NCI-H1105 (cell line): ENCODE measurements at regions not wholly inside any gene's neighbourhood (a gene's known extent, or its start where the extent isn't known, plus 50 kb on each side); places are given as distances from the start of the nearest gene placed in this dataset.

ENCODE experiments used
- DNase-seq: peaks from one replicate; lab custom pipeline; 2025; lab: John Stamatoyannopoulos, UW

DNA sequence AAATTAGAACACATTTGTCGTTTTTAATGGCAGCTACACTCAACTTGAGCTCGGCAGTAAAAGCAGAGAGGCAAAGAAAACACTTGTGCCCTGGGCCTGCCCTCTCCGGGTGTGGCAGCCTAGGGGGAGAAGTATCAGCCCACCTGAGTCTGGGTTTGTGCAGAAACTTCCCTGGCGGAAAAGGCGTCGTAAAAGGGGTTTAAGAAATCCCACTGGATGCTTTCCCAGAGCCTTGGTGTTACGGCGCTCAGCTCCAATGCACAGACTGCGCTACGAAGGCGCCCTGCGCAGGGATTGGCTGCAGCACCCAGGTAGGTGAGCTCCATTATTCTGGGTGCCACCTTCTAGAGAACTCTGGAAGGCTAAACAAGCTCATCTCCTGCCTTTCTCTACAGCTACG lies 461.5 kb upstream of the NR2F2 start:
- no peak for DNase-seq

DNA sequence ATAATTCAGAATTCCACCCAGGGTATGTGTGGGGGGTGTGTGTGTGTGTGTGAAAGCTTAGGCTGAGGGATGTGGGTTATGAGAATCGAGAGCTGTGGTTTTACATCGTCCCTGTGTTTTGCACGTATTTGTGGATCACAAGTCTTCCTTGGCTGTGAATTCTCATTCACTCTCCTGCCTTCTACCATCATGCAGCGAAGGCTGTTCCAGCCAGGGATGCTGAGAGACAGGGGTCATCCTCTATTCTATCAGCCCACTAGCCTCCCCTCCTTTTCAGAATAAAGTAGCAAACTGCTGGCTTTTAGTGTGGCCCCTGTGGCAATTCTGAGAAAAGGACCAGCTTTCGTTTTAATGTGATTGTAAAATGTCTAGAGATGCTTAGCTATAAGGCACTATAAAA lies 460.6 kb upstream of the NR2F2 start:
- DNase-seq, result no peak

DNA sequence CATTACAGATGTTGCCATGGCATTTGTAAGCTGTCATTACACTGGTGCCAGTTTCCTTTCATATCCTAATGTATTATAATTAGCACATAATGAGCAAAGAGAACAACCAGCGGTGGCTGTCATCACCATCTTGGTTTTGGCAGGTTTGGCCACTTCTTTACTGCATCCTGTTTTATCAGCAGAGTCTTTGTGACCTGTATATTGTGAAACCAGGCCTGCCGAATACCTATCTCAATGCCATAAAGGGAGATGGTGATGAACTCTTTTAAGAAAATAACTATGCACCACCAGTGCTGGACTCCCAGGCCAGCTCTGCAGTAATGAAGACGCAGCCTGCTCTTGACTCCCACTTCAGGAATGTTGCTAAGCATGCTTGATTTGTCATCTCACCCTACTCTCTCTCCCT lies 458.1 kb upstream of the NR2F2 start:
- DNase-seq, result no peak

DNA sequence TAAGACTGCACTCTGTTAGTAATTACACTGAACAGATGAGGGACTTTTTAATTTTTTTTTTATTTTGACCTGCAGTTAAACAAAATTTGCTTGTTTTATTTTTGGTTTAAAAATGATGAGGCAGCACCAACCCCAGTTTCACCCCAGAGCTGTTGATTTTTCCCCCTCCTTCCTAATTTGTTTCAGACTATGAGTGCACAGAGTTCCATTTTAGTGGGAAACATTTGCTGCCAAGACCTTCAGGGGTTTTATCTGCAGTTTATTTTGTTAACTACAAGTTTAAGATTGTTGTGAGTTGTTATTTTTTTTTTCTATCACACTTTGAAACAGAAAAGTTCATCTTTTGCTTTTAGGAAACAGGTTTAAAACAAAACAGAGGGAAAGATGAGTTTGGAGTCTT lies 455.9 kb upstream of the NR2F2 start:
- DNase-seq, result no peak

DNA sequence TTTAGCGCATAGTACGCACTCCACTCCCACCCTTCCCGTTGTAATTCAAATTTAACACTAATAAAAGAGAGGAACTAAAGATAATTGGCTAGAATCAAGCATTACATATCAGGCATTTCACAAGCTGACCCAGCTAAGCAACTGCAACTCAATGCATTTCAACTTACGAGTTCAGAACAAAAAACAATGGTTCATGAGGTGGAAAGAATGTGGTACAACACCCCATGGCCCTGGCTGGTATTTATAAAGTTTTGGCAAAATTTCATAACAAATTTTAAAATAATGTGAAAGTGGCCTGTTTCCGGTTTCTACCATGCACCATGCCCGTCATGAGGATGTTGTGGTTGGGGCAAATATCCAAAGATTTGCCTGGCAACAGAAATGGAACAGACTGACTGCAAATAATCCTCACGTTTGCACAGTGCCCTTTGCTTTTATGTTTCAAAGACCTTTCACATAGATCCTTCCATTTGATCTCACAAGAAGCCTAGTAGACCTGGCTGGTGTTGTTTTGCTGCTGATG lies 455.3 kb upstream of the NR2F2 start:
- no peak for DNase-seq

DNA sequence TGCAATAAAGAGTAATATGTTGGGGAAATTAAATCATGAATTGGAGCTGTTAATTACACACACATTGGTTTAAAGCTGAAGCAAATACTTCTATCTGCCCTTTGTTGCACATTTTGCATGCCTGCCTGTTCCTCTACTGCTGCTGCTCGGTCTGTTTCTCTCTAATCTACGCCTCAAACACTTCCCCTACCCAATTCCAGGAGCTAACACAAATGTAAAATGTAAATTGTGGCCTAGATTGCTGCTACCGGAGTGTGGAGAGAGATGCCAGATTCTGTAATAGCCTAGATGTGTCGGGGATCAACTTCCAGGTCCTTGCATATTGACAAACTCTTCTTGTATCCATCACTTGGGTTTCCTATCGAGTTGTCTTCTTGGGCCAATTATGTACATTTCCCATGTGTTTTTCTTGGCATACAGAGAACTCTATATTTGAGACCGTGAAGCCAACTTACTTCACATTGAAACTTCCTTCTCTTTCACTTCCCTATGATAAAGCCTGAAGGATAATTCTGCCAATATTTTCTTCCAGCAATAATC lies 450.4 kb upstream of the NR2F2 start:
- DNase-seq, result no peak

DNA sequence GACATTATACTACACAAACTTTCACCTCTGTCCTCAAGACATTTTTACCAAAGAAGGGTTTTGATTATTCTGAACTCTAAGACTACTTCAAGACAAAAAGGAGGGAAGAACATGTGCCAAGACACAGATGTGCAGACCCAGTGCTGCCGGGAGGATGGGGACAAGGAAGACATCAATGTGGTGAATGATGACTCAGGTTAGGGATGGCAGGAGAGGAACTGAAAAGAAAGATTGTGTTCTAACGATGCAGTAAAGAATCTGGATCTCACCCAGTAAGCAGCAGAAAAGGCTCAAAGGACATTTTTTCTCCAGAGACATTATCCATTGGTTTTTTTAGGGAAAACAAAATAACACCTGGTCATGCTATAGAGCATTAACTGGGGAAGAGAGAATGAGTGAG lies 449.9 kb upstream of the NR2F2 start:
- no peak for DNase-seq

DNA sequence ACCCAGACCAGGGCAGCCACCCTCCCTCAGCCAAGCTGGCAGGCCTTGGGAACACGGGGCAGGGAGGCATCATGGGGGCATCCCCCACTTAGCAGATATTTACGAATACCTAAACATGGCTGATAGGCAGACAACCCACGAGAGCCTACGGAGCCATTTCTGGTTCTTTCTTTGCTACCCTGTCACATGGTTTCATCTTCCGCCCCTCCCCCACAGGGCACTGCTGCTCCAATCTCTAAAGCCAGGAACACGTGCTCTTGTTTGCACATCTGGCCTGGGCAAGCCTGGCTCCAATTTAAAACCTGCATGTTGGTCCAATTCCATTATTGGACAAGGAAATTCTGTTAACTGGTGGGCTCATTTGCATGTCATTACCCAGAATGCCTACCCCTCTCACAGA lies 447.4 kb upstream of the NR2F2 start:
- no peak for DNase-seq

DNA sequence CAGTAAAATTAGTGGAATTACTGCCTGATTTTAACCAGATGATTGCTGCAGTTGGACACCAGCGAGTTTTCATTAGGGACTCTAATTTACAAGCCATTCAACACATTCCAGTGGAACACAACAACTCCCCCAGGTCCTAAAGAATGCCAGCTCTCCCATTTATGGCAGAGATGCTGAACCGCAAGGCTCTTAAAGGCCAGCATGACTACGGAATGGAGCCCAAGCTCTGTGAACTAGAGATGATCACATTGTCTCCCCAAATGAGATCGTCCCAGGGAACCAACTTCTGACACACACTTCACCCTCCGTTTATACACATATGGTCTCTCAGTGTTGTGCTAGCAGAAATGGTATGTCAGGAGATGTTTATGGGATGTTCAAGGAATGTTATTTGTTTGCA lies 446.2 kb upstream of the NR2F2 start:
- no peak for DNase-seq

DNA sequence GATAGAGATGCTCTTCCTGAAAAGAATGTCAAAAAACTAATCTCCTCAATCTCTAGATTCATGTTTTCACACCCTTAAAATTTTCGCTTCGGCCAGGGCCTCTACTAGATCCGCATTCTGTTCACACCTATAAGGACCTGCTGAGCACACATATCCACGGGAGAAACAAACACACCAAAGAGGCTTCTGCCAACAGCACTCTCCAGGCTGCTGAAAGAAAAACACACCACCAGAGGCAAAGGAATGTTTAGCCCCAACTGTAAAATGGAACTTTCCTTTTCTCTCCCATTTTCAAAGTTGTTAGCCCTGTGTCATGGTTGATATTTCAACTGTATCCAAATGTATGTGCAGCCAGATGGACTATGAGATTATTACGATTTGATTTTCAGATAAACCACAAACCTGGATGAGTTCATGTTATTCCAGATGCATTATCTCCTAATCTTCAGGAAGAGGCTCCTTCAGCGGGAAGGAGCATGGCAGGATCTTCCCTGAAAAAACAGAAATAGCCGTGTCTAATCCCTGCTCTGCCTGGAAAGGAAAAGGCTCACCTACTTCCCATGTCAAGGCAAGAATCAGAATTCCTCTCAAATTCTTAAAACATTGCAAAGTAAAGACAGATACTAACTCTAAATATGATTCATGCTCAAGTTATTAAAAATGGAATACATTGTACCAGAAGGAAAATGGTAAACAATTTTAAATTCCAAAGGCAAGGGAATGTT lies 442.7 kb upstream of the NR2F2 start:
- no peak for DNase-seq

DNA sequence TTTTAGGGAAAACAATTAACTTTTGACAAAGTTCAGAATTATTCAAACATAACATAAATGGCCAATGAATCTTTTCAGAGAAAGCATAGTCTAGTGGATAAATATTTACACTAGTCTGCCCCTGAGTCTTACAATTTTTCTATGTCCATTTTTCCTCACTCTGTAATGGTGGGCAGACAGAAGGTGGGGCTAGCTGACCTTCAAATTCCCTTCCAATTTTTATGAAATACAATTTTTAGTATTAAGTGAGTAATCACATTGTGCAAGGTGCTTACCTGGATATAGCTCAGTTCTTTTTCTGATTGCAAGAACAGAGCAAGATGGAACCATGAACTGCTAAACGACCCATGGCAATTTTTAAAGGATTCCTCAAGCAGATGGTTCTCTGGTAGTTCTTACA lies 441.7 kb upstream of the NR2F2 start:
- no peak for DNase-seq

DNA sequence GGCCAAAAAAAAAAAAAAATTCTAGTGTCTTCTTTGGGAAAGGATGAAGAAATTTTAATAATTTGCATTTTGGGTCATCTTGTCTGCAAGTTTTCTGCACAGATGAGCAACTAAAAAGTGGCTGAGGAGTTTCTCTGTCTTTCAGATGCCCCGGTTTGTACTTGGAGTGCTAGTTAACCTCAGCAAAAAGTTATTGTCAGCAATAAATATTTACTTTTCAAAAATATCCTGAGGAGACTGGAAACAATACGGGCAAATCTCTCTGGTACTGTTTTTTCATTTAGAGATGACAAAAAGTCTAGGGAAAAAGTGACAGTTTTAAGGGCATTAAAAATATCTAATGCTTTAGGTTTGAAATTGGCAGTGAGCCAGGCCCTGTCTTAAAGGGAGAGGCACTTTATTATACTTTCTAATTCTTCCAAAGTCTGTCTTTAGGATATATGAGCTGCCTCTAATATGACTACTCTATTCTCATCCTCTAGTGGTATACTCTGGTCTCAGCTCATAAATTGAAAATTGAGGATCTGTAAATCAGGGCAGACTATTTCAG lies 436.0 kb upstream of the NR2F2 start:
- DNase-seq, result no peak

DNA sequence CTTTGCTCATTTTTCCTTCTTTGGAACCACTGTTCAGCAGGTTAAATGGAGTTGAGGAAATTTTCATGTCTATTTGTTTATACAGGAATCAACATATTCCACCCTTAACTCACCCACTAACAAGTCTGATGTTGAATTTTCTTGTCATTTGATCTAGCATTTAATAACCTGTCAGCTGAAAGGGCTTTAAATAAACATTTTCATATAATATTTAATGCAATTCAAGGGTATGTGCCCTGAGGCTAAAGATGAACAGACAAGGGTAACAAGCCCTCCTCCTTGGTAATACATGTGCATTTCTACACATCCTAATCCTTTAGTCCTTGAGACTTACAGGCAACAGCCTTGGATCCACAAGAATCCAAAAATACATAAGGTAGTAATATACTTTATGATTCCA lies 435.0 kb upstream of the NR2F2 start:
- DNase-seq, result no peak

DNA sequence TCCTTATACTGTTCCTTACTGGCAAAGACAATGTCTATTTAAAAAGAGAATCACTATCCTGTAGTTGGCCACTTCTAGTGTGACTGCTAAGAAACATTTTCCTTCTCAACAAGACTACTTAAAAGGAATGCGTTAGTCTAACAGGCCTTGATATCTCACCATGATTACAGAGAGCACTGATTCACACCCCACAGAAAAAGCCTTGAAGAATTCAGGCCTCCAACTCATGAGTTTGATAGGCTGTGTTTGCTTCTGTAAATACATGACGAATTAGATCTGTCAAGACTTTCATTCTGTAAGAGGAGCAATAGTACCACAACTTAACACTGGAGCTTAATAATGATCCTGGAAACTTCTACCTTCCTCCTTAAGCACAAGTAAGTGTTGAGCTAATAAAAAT lies 432.8 kb upstream of the NR2F2 start:
- no peak for DNase-seq

DNA sequence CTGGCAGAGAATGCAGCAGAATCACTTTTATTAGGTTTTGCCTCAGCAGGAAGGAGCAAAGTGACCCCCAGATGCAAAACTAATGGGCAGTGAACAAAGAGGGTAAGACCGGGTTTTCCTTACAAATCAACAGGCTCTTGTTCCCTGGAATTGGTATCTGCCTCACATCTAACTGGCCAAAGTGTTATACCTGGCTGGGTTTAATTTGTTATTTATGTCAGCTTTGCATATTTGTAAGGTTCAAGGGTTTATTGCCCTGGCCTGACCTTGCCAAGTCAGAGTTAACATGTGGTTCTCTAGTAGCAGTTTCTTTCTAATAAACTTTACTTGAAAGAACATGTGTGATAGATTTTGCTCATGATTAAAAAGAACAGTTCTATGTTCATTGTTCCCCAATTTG lies 431.7 kb upstream of the NR2F2 start:
- DNase-seq, result no peak

DNA sequence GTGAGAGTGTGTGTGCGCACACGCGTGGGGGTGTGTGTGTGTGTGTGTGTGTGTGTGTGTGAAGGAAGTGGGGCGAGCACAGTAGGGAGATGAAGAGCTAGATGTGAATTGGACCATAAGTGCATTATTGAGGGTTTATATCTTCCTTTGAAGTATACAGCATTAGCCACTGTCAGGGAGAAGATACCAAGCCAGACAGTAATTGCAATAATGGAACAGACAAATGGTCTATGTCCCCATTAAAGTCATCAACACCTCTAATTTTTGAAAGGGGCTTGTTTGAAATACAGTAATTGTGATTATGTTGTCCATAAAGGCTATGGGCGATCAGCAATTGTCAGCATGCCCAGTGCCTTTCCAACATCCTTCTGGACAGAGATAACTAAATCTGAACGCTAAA lies 429.2 kb upstream of the NR2F2 start:
- no peak for DNase-seq

DNA sequence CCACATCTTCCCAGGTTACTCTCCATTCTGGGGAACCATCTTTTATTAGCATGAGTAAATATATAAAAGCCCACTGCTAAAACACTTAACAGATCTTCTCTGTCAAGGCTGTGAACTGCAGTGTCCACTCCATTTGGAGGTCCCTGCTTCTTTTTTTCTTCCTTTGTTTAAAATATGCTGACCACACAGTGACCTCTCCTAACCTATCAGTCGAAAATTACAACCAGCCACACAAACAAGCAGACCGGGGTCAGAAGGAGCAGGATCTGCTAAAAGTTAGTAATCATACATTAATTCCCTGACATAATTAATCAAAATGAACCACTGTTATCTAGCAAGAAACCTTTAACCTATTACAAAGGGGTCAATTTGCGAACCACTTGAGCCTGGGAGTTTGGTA lies 427.9 kb upstream of the NR2F2 start:
- no peak for DNase-seq

DNA sequence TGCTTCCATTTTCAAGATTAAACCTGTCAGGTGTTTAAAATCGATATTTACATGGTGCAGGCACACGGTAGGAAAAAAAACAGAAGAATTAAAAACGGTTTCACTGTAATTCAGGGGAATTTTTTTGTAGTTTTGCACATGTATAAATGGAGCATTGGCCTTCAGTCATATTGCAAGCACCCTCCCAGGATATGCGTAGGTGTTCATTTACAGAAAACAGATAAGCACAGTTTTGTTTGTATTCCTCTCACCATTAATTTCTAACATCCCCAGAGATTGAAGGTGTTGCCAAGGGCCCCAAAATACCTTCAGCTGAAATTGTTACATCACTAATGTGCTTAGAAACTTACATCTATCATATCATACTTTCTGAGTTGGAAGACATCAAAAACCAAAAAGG lies 427.1 kb upstream of the NR2F2 start:
- DNase-seq, result no peak

DNA sequence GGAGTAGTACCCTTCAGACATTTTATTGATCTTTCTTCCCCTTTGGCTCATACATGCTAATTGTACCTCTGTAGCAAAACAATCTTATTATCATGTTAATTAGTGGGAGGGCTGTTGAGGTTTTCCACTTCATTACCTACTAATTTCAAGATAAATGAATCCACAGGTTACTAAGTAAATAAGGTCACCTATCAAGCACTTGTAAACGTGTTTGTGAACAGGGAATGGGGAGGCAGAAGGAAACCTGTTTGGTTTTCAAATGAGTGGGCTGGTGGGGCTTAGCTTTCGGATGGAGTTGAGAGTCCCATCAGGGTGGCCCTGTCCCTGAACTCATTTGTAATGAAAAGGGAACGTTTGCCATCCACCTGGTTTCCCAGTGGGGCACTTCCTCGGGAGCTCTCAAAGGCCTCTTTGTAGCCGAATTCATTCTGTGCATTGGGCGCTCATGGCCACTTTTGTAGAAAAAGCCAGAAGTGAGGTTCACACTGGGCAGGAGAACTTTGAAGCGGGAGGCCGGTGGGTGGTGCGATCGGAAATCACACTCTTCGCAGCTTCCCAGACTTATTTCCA lies 419.8 kb upstream of the NR2F2 start:
- peak; percentile 13 for DNase-seq

DNA sequence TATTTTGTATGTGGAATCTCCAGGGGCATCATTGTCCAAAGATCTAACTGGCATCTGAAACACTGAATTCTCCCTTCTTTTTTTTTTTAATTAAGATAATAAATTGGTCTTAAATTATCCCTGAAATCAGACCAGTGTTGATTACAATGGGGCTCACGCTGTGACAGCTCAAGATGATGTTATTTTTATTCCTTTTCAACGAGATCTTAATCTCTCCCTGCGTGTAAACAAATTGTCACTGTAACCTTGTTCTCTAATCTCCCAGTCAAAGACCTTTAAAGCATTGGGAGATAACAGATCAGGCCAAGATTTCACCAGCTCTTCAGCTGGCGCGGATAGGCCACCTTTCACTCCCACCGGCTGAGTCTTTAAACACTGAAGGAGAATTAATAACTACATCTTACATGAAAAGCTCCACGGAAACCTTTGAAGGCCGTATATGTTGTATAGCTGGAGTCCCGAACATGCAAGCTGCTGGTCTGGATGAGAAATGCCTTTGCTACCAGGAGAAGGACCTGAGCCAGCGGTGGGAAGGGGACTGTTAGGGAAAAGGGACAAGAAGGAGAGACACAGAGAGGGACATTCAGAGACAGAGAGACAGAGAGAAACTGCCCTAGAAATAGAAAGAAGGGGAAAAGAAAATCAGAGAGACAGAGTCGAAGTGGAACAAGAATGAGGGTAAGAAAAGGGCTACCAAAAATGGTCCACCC lies 418.8 kb upstream of the NR2F2 start:
- DNase-seq, result no peak

DNA sequence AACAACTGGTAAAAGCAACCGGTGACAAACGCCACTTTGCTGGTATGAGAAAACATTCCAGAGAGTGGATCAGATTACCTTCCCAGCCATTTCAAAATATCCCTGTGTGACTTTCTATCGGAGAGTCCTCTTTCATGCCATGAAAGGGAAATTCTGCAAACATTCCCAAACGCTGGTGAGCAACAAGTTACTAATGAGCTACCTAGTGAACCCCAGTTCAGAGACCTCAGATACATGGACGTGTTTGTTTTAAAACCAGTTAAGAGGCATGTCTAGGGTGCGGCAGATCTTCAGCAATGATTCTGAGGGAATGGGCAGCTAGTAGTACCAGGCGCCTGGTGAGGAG lies 418.2 kb upstream of the NR2F2 start:
- no peak for DNase-seq

DNA sequence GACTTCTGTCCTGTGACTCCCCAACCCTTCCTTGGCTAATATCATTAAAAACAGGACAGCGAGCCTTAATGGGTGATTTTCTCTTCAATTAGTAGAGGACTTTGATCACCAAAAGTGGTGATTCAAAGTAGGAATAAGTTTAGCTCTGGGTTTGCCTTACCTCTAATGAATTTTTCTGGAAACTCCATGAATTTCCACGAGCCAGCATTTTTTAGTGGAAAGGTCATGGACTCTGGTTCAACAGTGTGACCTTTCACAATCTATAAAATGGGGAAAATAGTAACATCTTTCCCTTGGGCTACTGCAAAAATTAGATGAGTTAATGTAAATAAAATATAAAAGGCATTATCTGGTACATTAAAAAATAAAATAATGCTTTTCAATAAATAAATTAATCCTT lies 417.8 kb upstream of the NR2F2 start:
- no peak for DNase-seq

DNA sequence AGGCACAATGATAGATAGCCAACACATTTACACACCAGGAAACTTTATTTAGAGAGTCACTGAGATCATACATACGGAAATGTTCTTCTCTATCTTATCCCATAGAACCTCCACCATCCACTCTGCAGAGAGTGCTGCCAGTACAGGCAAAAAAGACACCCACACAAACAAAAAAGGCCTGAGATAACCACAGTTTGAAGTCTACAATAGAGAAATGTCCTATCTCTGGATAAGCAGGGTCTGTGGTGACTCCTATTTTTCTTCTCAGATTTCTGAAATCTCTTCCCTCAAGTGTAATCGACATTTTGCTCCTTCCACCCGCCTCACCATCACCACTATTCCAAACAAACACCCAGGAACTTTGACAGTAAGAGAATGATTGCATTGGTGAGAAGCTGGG lies 413.9 kb upstream of the NR2F2 start:
- no peak for DNase-seq
